ENCODE measurements at regions not wholly inside any gene's neighbourhood (a gene's known extent, or its start where the extent isn't known, plus 50 kb on each side); places are given as distances from the start of the nearest gene placed in this dataset.

DNA sequence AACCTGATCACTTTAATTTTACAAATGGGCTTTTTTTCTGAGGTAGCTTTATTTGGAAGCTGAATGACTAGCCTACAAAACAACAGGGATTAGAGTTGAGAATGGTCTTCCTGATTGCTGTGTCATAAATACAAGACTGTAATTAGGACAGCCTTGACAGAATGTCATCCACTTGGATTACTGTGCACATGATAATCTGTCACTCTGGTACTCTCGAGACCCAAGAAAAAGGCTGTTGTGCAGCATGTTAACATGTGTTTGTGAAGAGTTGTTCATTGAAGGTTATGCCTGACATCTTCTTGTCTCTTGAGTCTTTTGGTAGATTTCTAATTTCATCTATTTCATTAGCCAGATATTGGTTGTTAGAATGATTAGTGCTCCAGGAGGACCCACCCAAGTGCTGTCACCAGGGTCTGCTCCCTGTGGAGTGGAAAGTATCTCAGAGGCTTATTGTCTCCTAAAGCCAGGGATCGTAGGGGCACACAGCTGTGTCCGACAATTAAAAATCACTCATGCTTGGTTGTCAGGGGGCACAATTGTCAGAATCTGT lies 212.2 kb upstream of the GPRIN3 start:
- Mint-ChIP-seq H3K27me3 (ENCODE audit: unreplicated experiment) (no peaks in the 10 kb centered on the region), H3K9me3 (ENCODE audit: low read depth, unreplicated experiment) (no peaks in the 10 kb centered on the region), H3K4me1 (ENCODE audit: low read depth, unreplicated experiment) (no peaks in the 10 kb centered on the region), H3K36me3 (ENCODE audit: insufficient read depth, unreplicated experiment) (no peaks in the 10 kb centered on the region), H3K27ac (ENCODE audit: unreplicated experiment) (no peak overlapping the region), H3K4me3 (ENCODE audit: low read depth, unreplicated experiment) (no peak overlapping the region)
- no TSS peak for BruUV-seq (replicated peaks)
- DNase-seq, result no peak
- CTCF ChIA-PET, result interaction anchor here (0.6 kb wide), 1 partner anchor 49 kb away, joined by 3 read pairs; no protein-coding TSS in a partner anchor
- TF ChIP-seq CTCF (IDR thresholded peaks at IDR 0.05; ENCODE audit: unreplicated experiment), result no peak
- intact Hi-C loops (cut with micrococcal nuclease; ENCODE audit: unreplicated experiment), result no loop called here

DNA sequence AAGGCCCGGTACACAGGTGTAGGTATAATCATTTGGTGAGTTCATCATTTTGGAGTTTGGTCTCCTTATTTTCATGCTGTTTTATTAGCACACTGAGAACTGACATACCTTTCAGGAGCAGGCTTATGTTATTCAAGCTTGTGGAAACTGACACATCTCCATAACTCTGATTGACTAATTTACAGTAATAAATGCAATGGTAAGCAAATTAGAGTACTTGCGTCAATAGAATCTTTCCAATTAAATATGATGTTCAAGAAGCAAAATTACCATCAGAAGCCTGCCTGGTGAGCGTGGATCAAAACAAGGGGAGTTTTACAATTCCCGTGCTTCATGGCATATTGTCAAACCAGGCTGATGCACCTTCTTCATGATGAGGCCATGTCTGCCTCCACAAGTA lies 210.7 kb upstream of the GPRIN3 start:
- Mint-ChIP-seq H3K4me1 (ENCODE audit: low read depth, unreplicated experiment) (no peaks in the 10 kb centered on the region), H3K4me3 (ENCODE audit: low read depth, unreplicated experiment) (no peak overlapping the region), H3K9me3 (ENCODE audit: low read depth, unreplicated experiment) (no peaks in the 10 kb centered on the region), H3K27me3 (ENCODE audit: unreplicated experiment) (no peaks in the 10 kb centered on the region), H3K36me3 (ENCODE audit: insufficient read depth, unreplicated experiment) (no peaks in the 10 kb centered on the region), H3K27ac (ENCODE audit: unreplicated experiment) (no peak overlapping the region)
- no peak for DNase-seq
- intact Hi-C loops (cut with micrococcal nuclease; ENCODE audit: unreplicated experiment), result no loop called here
- CTCF ChIA-PET, result no interaction called here
- no TSS peak for BruUV-seq (replicated peaks)
- no peak for TF ChIP-seq CTCF (IDR thresholded peaks at IDR 0.05; ENCODE audit: unreplicated experiment)

GRCh38 chr4:89514811-89515210 lies 207.2 kb upstream of the GPRIN3 start:
- H3K36me3 Mint-ChIP-seq (ENCODE audit: insufficient read depth, unreplicated experiment), result no peaks in the 10 kb centered on the region
- H3K27ac Mint-ChIP-seq (ENCODE audit: unreplicated experiment), result no peak overlapping the region
- H3K9me3 Mint-ChIP-seq (ENCODE audit: low read depth, unreplicated experiment), result no peaks in the 10 kb centered on the region
- no peak overlapping the region for H3K4me3 Mint-ChIP-seq (ENCODE audit: low read depth, unreplicated experiment)
- no peaks in the 10 kb centered on the region for H3K4me1 Mint-ChIP-seq (ENCODE audit: low read depth, unreplicated experiment)
- CTCF ChIA-PET, result no interaction called here
- intact Hi-C loops (cut with micrococcal nuclease; ENCODE audit: unreplicated experiment), result no loop called here
- no peaks in the 10 kb centered on the region for H3K27me3 Mint-ChIP-seq (ENCODE audit: unreplicated experiment)
- TF ChIP-seq CTCF (IDR thresholded peaks at IDR 0.05; ENCODE audit: unreplicated experiment), result no peak
- BruUV-seq (replicated peaks), result no TSS peak
- DNase-seq, result no peak

DNA sequence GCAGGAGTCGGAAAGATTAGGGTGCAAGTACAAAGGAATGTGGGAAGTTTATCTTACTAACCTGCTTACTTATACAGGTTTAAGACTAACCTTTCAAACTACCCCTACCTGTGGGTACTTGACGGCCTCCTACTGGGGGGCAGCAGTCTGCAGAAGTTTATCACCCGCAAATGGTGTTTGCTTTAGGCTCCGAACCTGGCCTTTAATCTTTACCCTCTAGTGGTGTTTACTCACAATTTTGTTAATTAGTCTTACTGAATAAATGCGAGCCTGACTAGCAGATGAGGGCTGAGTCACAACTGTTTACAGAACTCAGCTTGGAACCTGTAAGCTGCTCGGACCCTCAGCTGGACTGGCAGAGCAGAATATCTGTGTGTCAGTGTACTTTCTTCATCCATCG lies 204.2 kb upstream of the GPRIN3 start:
- BruUV-seq (replicated peaks), result no TSS peak
- Mint-ChIP-seq H3K9me3 (ENCODE audit: low read depth, unreplicated experiment) (peaks cover 3% of the 10 kb centered on the region), H3K27me3 (ENCODE audit: unreplicated experiment) (no peaks in the 10 kb centered on the region), H3K27ac (ENCODE audit: unreplicated experiment) (no peak overlapping the region), H3K36me3 (ENCODE audit: insufficient read depth, unreplicated experiment) (no peaks in the 10 kb centered on the region), H3K4me3 (ENCODE audit: low read depth, unreplicated experiment) (no peak overlapping the region), H3K4me1 (ENCODE audit: low read depth, unreplicated experiment) (peaks cover 7% of the 10 kb centered on the region)
- no peak for DNase-seq
- CTCF ChIA-PET, result no interaction called here
- intact Hi-C loops (cut with micrococcal nuclease; ENCODE audit: unreplicated experiment), result no loop called here
- no peak for TF ChIP-seq CTCF (IDR thresholded peaks at IDR 0.05; ENCODE audit: unreplicated experiment)

All from Calu3 (cell line).